GM20000 (cell line): ENCODE measurements at regions not wholly inside any gene's neighbourhood (a gene's known extent, or its start where the extent isn't known, plus 50 kb on each side); places are given as distances from the start of the nearest gene placed in this dataset.

Experiments used
- DNase-seq: peaks from one replicate; pipeline ENCODE4 v3.0.0; 2012; ENCODE audit warnings: low spot score
- CTCF ChIP-seq: IDR thresholded peaks from 2 replicates; pipeline ENCODE4 v1.5.1; 2012; ENCODE audit warnings: mild to moderate bottlenecking, control low read depth; ENCODE audit errors: extremely low read depth, missing control alignments

- no peak for TF ChIP-seq CTCF
Measured at GRCh38 chr5:115459855-115460341, 84.7 kb downstream of the FEM1C start.

GRCh38 chr5:115458416-115458815, 86.2 kb downstream of the FEM1C start:
- DNase-seq, result no peak
- no peak for TF ChIP-seq CTCF

More at GRCh38 chr5:115459855-115460341, 84.7 kb downstream of the FEM1C start:
- no peak for DNase-seq

GRCh38 chr5:115458003-115458409, 86.6 kb downstream of the FEM1C start:
- DNase-seq, result no peak
- no peak for TF ChIP-seq CTCF

- DNase-seq, result no peak
- no peak for TF ChIP-seq CTCF
Measured at GRCh38 chr5:115457571-115457970, 87.0 kb downstream of the FEM1C start.

- TF ChIP-seq CTCF, result no peak
- DNase-seq, result no peak
Measured at GRCh38 chr5:115456539-115457040, 88.0 kb downstream of the FEM1C start.

GRCh38 chr5:115456056-115456455, 88.5 kb downstream of the FEM1C start:
- no peak for DNase-seq
- no peak for TF ChIP-seq CTCF

- TF ChIP-seq CTCF, result no peak
- DNase-seq, result no peak
Measured at GRCh38 chr5:115455301-115455707, 89.3 kb downstream of the FEM1C start.
